MCF 10A (cell line): ENCODE measurements at regions not wholly inside any gene's neighbourhood (a gene's known extent, or its start where the extent isn't known, plus 50 kb on each side); places are given as distances from the start of the nearest gene placed in this dataset.

ENCODE experiments used
- BruUV-seq: library from RNA; stranded (reverse); fragments of 400-500 nt; replicated peaks from 2 replicates; lab custom pipeline; 2021; lab: Mats Ljungman, UMichigan
- CTCF ChIA-PET: fragments of 300-600 bp; sonication (Branson Sonifier 250); formaldehyde crosslinking; extraction: SDS; loops from one replicate; lab custom pipeline; 2021; ENCODE audit warnings: antibody characterized with exemption, inconsistent platforms; lab: Yijun Ruan, JAX
- POLR2A ChIA-PET: fragments of 300-600, 350-650 bp; sonication (Branson Sonifier 250); formaldehyde crosslinking; extraction: SDS; loops from one replicate; lab custom pipeline; 2020; ENCODE audit warnings: antibody characterized with exemption, inconsistent platforms; lab: Yijun Ruan, JAX
- DNase-seq: peaks from one replicate; pipeline ENCODE4 v3.0.0-alpha.2; 2018; ENCODE audit not compliant: unreplicated experiment
- H3K27ac Mint-ChIP-seq: one replicate; pipeline ENCODE4 v1.8.0; 2022; ENCODE audit warnings: mild to moderate bottlenecking, low read depth, mixed read lengths; ENCODE audit not compliant: unreplicated experiment
- H3K27me3 Mint-ChIP-seq: one replicate; pipeline ENCODE4 v1.8.0; 2022; ENCODE audit warnings: mixed read lengths; ENCODE audit not compliant: insufficient read depth, unreplicated experiment
- H3K36me3 Mint-ChIP-seq: one replicate; pipeline ENCODE4 v1.8.0; 2022; ENCODE audit warnings: mild to moderate bottlenecking, moderate library complexity, mixed read lengths; ENCODE audit not compliant: insufficient read depth, unreplicated experiment
- H3K4me1 Mint-ChIP-seq: one replicate; pipeline ENCODE4 v1.8.0; 2022; ENCODE audit warnings: mixed read lengths; ENCODE audit not compliant: insufficient read depth, unreplicated experiment
- H3K4me3 Mint-ChIP-seq: one replicate; pipeline ENCODE4 v1.8.0; 2022; ENCODE audit warnings: mild to moderate bottlenecking, moderate library complexity, mixed read lengths; ENCODE audit not compliant: unreplicated experiment
- H3K9me3 Mint-ChIP-seq: one replicate; pipeline ENCODE4 v1.8.0; 2022; ENCODE audit warnings: mixed read lengths; ENCODE audit not compliant: unreplicated experiment
- intact Hi-C: fragments of 100-400 bp; cut with micrococcal nuclease; formaldehyde crosslinking; loops from 2 replicates; pipeline ENCODE4 v1.14.1; 2022
- TF ChIP-seq, protein P1 (sequence below): fragments of 200-600 bp; IDR thresholded peaks from one replicate; pipeline ENCODE4 v1.8.0; 2022; ENCODE audit warnings: antibody characterized with exemption, mild to moderate bottlenecking; ENCODE audit not compliant: unreplicated experiment

DNA sequence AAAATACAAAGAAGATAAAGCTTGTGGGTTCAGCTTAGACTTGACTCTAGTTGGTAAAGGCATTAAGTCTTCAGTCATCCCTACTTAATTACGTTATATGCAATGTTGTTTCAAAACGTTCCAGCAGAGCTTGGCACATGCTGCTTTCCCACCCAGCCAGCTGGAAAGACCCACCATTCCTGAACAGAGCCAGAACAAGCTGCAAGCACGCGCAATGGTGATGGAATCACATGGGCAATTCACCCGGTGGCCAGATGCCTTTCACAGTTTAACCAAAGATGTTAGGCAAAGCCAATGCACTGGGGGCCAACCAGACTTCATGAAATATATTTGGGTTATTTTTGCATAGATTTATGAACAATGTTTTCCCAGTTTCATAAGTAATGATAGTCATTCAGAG lies 123.4 kb upstream of the CDH20 start:
- no peaks in the 10 kb centered on the region for H3K4me1 Mint-ChIP-seq
- TF ChIP-seq, protein P1, sequence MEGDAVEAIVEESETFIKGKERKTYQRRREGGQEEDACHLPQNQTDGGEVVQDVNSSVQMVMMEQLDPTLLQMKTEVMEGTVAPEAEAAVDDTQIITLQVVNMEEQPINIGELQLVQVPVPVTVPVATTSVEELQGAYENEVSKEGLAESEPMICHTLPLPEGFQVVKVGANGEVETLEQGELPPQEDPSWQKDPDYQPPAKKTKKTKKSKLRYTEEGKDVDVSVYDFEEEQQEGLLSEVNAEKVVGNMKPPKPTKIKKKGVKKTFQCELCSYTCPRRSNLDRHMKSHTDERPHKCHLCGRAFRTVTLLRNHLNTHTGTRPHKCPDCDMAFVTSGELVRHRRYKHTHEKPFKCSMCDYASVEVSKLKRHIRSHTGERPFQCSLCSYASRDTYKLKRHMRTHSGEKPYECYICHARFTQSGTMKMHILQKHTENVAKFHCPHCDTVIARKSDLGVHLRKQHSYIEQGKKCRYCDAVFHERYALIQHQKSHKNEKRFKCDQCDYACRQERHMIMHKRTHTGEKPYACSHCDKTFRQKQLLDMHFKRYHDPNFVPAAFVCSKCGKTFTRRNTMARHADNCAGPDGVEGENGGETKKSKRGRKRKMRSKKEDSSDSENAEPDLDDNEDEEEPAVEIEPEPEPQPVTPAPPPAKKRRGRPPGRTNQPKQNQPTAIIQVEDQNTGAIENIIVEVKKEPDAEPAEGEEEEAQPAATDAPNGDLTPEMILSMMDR: no peak
- no peaks in the 10 kb centered on the region for H3K9me3 Mint-ChIP-seq
- no TSS peak for BruUV-seq
- no peak for DNase-seq
- H3K27me3 Mint-ChIP-seq: peaks cover 31% of the 10 kb centered on the region
- ChIA-PET POLR2A (interaction anchor here (1.0 kb wide), 1 partner anchor 48 kb away, joined by 3 read pairs; no protein-coding TSS in a partner anchor), CTCF (no interaction called here)
- H3K36me3 Mint-ChIP-seq: no peaks in the 10 kb centered on the region
- intact Hi-C loops: no loop called here
- no peak overlapping the region for H3K27ac Mint-ChIP-seq
- H3K4me3 Mint-ChIP-seq: no peak overlapping the region

DNA sequence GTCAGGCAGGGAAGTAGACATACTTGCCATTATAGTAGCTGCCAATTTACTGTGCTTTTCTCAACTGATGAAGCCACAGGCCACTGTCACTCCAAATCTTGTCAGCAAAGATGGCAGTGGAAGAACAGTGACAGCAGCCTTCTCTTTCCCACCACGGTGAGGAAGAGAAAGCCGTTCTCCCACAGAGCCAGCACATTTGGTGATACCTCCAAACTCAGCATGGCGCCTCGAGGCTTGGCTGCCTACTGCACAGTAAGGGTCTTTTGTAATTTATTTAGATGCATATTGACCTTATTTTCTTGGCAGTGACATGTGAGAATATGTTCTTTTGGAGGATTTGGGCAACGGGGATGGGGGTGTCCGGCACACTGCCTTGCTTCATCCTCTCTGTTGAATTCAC lies 117.2 kb upstream of the CDH20 start:
- intact Hi-C loops: no loop called here
- no TSS peak for BruUV-seq
- no peak for DNase-seq
- peaks cover 8% of the 10 kb centered on the region for H3K27me3 Mint-ChIP-seq
- H3K27ac Mint-ChIP-seq: no peak overlapping the region
- no peaks in the 10 kb centered on the region for H3K9me3 Mint-ChIP-seq
- no peaks in the 10 kb centered on the region for H3K36me3 Mint-ChIP-seq
- ChIA-PET POLR2A (interaction anchor here (0.6 kb wide), 1 partner anchor 1324 kb away, joined by 3 read pairs; no protein-coding TSS in a partner anchor), CTCF (no interaction called here)
- H3K4me1 Mint-ChIP-seq: no peaks in the 10 kb centered on the region
- TF ChIP-seq, protein P1: no peak
- H3K4me3 Mint-ChIP-seq: no peak overlapping the region

DNA sequence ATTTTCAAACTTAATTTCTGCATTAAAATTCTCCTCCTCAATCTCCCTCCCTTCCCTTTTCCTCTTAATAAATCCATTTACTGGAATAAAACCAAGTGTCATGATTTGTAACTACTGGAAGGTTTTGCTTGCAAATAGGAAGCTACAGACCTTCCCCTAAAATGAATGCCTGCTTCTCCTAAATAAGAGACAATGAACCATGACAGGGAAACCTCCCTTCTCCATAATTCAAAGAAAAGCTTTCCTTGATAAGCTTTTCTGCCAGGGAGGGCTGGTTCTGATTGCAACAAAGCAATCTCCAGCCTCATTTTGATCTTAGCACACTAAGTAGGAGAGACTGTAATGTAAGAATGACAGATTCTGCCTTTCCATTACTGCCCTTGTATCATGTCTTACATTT lies 111.0 kb upstream of the CDH20 start:
- H3K4me1 Mint-ChIP-seq: no peaks in the 10 kb centered on the region
- H3K9me3 Mint-ChIP-seq: peaks cover 19% of the 10 kb centered on the region
- ChIA-PET POLR2A (interaction anchor here (0.6 kb wide), 1 partner anchor 35 kb away, joined by 3 read pairs; no protein-coding TSS in a partner anchor), CTCF (no interaction called here)
- BruUV-seq: no TSS peak
- no peak overlapping the region for H3K4me3 Mint-ChIP-seq
- peaks cover 26% of the 10 kb centered on the region for H3K27me3 Mint-ChIP-seq
- no peak for DNase-seq
- intact Hi-C loops: no loop called here
- no peaks in the 10 kb centered on the region for H3K36me3 Mint-ChIP-seq
- TF ChIP-seq, protein P1: no peak
- H3K27ac Mint-ChIP-seq: no peak overlapping the region

DNA sequence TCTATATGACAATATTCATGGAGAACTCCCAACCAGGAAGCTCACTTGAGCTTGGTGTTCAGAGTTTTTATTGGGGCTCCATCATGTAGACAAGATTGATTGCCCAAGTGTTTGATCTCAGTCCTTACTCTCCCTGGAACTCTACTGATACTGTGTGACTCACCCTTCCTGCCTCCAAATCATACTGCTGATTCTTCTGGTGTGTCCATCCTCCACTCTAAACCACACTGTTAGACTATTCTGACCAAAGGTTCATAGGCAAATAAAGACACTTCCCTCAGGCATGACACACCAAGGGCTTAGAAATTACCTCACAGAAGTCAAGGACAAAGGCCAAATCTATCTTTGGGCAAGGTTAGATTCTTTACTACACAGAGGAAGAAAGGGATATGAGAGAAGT lies 107.9 kb upstream of the CDH20 start:
- H3K27me3 Mint-ChIP-seq: peaks cover 45% of the 10 kb centered on the region
- no peak for DNase-seq
- H3K27ac Mint-ChIP-seq: no peak overlapping the region
- CTCF ChIA-PET: no interaction called here
- no TSS peak for BruUV-seq
- no peaks in the 10 kb centered on the region for H3K36me3 Mint-ChIP-seq
- POLR2A ChIA-PET: interaction anchor here (0.6 kb wide), 1 partner anchor 893 kb away, joined by 3 read pairs; no protein-coding TSS in a partner anchor
- no peak overlapping the region for H3K4me3 Mint-ChIP-seq
- no peaks in the 10 kb centered on the region for H3K4me1 Mint-ChIP-seq
- TF ChIP-seq, protein P1: no peak
- intact Hi-C loops: no loop called here
- peaks cover 19% of the 10 kb centered on the region for H3K9me3 Mint-ChIP-seq
